Panc1 (cell line): ENCODE measurements at regions not wholly inside any gene's neighbourhood (a gene's known extent, or its start where the extent isn't known, plus 50 kb on each side); places are given as distances from the start of the nearest gene placed in this dataset.

Experiments
- ATAC-seq: fragments of 200-7000 bp; cut with Tn5 transposase; 2 replicates; pipeline ENCODE4 v1.9.1; 2020; ENCODE audit warnings: mild to moderate bottlenecking, moderate library complexity
- BruUV-seq: library from RNA; stranded (reverse); fragments of 400-500 nt; replicated peaks from 2 replicates; lab custom pipeline; 2021; lab: Mats Ljungman, UMichigan
- CTCF ChIA-PET: fragments of 300-600 bp; sonication (Branson Sonifier 250); formaldehyde crosslinking; loops from one replicate; lab custom pipeline; 2022; ENCODE audit warnings: antibody characterized with exemption; lab: Charles Lee
- POLR2A ChIA-PET: fragments of 300-600 bp; sonication (Branson Sonifier 250); formaldehyde crosslinking; loops from one replicate; lab custom pipeline; 2022; ENCODE audit warnings: antibody characterized with exemption; lab: Charles Lee
- DNase-seq: peaks from one replicate; pipeline ENCODE4 v3.0.0-alpha.2; 2010; ENCODE audit warnings: low read depth, low spot score
- H3K27ac ChIP-seq: 2 replicates; pipeline ENCODE4 v1.5.1; 2011; ENCODE audit warnings: mild to moderate bottlenecking, low read length, inconsistent platforms
- H3K27me3 ChIP-seq: fragments of 200-500 bp; sonication (Bioruptor generic); 2 replicates; pipeline ENCODE4 v1.6.0; 2014; ENCODE audit warnings: low read length, inconsistent platforms; ENCODE audit not compliant: control insufficient read depth, insufficient read depth
- H3K36me3 ChIP-seq: fragments of 200-500 bp; sonication (Bioruptor generic); 2 replicates; pipeline ENCODE4 v1.5.1; 2014; ENCODE audit warnings: inconsistent platforms, mild to moderate bottlenecking, low read length, moderate library complexity; ENCODE audit not compliant: control insufficient read depth, insufficient read depth
- H3K4me1 ChIP-seq: 2 replicates; pipeline ENCODE4 v1.5.1; 2011; ENCODE audit warnings: inconsistent platforms, mild to moderate bottlenecking, low read length, moderate library complexity; ENCODE audit not compliant: control insufficient read depth, insufficient read depth
- H3K4me3 ChIP-seq, 2 experiments: 2 replicates each; pipeline ENCODE4 v1.5.1; 2011 to 2012; ENCODE audit warnings: low read depth in 2 of 2, low read length in 2 of 2, mild to moderate bottlenecking in 2 of 2, inconsistent platforms in 1 of 2, moderate library complexity in 1 of 2
- H3K9me3 ChIP-seq: fragments of 200-500 bp; sonication (Bioruptor generic); 2 replicates; pipeline ENCODE4 v1.5.1; 2014; ENCODE audit warnings: low read depth, mild to moderate bottlenecking, inconsistent platforms, low read length, moderate library complexity; ENCODE audit not compliant: control insufficient read depth, insufficient read depth
- POLR2AphosphoS5 ChIP-seq: IDR thresholded peaks from 2 replicates; pipeline ENCODE4 v1.6.1; 2012; ENCODE audit warnings: mild to moderate bottlenecking, low read depth, low read length, moderate library complexity
- SIN3A ChIP-seq: IDR thresholded peaks from 2 replicates; pipeline ENCODE4 v1.6.1; 2012; ENCODE audit warnings: low read depth, mild to moderate bottlenecking, low read length, moderate library complexity, borderline replicate concordance; ENCODE audit not compliant: insufficient read depth
- TCF7L2 ChIP-seq: IDR thresholded peaks from 2 replicates; pipeline ENCODE4 v1.6.1; 2011; ENCODE audit warnings: mild to moderate bottlenecking, low read depth, low read length, inconsistent platforms
- in situ Hi-C: cut with HindIII; loops from 2 replicates; pipeline ENCODE4 v1.10.0; 2016; ENCODE audit warnings: low sequenced_read_pairs, low pct_unique_long_range_greater_than_20kb
- intact Hi-C: fragments of 100-400 bp; cut with micrococcal nuclease; formaldehyde crosslinking; loops from one replicate; pipeline ENCODE4 v1.10.0; 2022; ENCODE audit not compliant: unreplicated experiment
- TF ChIP-seq, protein P1 (sequence below), 2 experiments: IDR thresholded peaks; 2 replicates each; pipeline ENCODE4 v1.6.1; 2011 to 2012; ENCODE audit warnings: low read depth in 2 of 2, control low read depth in 1 of 2, low read length in 1 of 2, mild to moderate bottlenecking in 1 of 2, moderate library complexity in 1 of 2; ENCODE audit not compliant: insufficient read depth in 1 of 2
- TF ChIP-seq, protein P2 (sequence below): fragments of 450-650 bp; IDR thresholded peaks from 2 replicates; pipeline ENCODE4 v1.5.1; 2017; ENCODE audit warnings: mild to moderate bottlenecking

DNA sequence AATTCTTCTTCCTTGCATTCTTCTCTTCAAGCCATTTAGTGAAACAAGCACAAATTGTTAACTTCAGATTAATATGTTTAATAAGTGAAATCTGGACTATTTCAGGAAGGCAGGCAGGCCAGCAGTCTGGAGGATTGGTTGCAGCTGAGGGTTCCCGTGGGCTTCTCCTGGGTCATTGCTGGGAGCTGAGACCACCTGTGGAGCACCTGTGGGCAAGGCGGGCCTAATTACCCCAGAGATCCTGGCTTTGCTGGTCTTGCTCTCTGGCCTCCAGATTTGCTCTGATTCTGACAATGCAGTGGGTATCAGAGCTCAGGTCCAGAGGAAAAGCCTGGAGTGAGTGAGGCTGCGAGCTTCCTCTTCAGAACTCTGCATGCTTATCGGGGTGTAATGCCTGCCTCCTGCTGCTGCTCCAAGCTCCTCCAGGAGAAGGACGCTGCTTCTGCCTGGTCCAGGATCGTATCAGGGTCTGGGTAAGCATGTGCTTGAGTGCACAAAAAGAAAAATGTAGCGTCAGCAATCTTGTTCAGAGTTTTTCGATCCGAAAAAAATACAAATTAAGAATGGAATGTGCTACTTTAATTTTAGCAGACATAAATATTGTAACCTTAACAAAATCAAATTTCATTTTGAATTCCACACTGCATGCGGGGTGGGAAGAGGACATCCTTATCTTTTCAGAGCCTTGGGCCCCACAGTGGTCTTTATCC, 93.8 kb downstream of the TMEM30B start:
- Histone ChIP-seq H3K27ac (no peak overlapping the region), H3K36me3 (no peaks in the 10 kb centered on the region), H3K4me3 (no peak overlapping the region), H3K9me3 (no peaks in the 10 kb centered on the region), H3K27me3 (no peaks in the 10 kb centered on the region), H3K4me1 (no peaks in the 10 kb centered on the region)
- in situ Hi-C loops, result no loop called here
- intact Hi-C loops, result no loop called here
- POLR2A ChIA-PET, result no interaction called here
- CTCF ChIA-PET, result no interaction called here
- ATAC-seq, result no peak
- TF ChIP-seq SIN3A, result no peak
- TF ChIP-seq, protein P1, sequence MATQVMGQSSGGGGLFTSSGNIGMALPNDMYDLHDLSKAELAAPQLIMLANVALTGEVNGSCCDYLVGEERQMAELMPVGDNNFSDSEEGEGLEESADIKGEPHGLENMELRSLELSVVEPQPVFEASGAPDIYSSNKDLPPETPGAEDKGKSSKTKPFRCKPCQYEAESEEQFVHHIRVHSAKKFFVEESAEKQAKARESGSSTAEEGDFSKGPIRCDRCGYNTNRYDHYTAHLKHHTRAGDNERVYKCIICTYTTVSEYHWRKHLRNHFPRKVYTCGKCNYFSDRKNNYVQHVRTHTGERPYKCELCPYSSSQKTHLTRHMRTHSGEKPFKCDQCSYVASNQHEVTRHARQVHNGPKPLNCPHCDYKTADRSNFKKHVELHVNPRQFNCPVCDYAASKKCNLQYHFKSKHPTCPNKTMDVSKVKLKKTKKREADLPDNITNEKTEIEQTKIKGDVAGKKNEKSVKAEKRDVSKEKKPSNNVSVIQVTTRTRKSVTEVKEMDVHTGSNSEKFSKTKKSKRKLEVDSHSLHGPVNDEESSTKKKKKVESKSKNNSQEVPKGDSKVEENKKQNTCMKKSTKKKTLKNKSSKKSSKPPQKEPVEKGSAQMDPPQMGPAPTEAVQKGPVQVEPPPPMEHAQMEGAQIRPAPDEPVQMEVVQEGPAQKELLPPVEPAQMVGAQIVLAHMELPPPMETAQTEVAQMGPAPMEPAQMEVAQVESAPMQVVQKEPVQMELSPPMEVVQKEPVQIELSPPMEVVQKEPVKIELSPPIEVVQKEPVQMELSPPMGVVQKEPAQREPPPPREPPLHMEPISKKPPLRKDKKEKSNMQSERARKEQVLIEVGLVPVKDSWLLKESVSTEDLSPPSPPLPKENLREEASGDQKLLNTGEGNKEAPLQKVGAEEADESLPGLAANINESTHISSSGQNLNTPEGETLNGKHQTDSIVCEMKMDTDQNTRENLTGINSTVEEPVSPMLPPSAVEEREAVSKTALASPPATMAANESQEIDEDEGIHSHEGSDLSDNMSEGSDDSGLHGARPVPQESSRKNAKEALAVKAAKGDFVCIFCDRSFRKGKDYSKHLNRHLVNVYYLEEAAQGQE (IDR thresholded peaks at IDR 0.05; ENCODE audit: insufficient read depth in 1 of 2, low read depth in 2 of 2, low read length in 1 of 2), result no peak
- TF ChIP-seq POLR2AphosphoS5, result no peak
- no peak for TF ChIP-seq TCF7L2
- TF ChIP-seq, protein P2, sequence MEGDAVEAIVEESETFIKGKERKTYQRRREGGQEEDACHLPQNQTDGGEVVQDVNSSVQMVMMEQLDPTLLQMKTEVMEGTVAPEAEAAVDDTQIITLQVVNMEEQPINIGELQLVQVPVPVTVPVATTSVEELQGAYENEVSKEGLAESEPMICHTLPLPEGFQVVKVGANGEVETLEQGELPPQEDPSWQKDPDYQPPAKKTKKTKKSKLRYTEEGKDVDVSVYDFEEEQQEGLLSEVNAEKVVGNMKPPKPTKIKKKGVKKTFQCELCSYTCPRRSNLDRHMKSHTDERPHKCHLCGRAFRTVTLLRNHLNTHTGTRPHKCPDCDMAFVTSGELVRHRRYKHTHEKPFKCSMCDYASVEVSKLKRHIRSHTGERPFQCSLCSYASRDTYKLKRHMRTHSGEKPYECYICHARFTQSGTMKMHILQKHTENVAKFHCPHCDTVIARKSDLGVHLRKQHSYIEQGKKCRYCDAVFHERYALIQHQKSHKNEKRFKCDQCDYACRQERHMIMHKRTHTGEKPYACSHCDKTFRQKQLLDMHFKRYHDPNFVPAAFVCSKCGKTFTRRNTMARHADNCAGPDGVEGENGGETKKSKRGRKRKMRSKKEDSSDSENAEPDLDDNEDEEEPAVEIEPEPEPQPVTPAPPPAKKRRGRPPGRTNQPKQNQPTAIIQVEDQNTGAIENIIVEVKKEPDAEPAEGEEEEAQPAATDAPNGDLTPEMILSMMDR, result no peak
- DNase-seq, result no peak
- no TSS peak for BruUV-seq

DNA sequence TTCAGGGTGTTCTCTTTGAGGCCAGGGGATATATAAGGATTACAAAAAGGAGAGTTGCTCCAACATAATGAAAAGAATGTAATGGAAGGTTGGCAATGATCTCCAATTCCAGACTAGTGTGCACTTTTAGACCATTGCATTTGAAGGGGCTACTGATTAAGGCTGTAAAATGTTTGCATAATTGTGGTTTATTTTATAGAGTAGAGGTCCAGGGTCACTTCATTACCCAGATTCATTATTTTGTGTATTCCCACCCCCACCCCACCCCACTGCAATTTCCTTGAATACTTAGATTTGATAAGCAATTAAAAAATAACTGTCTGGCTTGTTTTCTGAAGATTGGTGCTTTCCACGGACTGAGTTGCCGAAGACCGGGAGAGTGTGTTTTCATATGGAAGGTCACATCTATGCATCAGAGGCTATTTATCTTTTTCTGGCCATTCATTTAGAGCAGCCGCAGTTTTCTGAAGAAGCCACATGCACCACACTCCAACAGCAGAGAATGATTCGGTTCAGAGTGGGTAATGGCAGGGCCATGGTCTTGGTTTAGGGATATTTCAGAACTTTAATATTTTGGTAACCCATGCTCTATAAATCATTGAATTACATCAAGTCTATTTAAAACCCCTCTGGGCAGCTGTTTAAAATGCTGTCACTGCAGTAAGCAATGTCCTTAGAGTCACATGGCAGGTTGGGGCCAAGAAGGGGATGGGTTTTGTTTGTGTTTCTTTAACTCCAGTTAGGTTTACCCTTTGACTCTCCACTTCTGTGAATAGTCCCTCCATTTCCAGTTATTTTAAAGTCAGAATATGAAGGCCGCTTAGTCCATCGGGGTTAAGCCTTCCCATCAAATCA, 94.6 kb downstream of the TMEM30B start:
- no peaks in the 10 kb centered on the region for H3K4me1 ChIP-seq
- ATAC-seq (no peak), DNase-seq (no peak)
- ChIA-PET CTCF (no interaction called here), POLR2A (no interaction called here)
- H3K27me3 ChIP-seq, result no peaks in the 10 kb centered on the region
- no peak overlapping the region for H3K4me3 ChIP-seq
- no peaks in the 10 kb centered on the region for H3K36me3 ChIP-seq
- in situ Hi-C loops (no loop called here), intact Hi-C loops (no loop called here)
- no peaks in the 10 kb centered on the region for H3K9me3 ChIP-seq
- BruUV-seq, result no TSS peak
- TF ChIP-seq, protein P2, result no peak
- no peak overlapping the region for H3K27ac ChIP-seq
